ENCODE measurements at regions not wholly inside any gene's neighbourhood (a gene's known extent, or its start where the extent isn't known, plus 50 kb on each side); places are given as distances from the start of the nearest gene placed in this dataset.

DNA sequence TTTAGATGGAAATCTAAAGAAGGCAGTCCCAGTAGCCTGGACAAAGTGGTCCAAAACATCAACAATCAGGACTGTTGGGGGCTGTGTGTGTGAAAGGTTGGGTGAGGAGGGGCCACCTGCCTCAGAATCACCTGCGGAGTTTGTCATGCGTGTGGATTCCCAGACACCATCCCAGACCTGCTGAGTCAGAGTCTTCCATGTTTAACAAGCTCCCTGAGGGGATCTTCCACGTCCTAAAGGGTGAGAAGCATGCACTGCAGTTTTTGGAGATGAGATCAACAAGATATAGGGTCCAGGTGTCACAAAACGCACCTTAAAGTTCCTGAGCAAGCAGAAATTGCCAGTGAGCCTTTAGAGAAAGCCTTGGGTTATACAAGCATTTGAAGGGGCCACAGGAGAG, 207.0 kb upstream of the FAM9B start:
- whole genome bisulfite sequencing (ENCODE audit: insufficient coverage) = 50% methylated on average over 1 of the region's 4 CpGs
- CTCF ChIA-PET = no interaction called here

DNA sequence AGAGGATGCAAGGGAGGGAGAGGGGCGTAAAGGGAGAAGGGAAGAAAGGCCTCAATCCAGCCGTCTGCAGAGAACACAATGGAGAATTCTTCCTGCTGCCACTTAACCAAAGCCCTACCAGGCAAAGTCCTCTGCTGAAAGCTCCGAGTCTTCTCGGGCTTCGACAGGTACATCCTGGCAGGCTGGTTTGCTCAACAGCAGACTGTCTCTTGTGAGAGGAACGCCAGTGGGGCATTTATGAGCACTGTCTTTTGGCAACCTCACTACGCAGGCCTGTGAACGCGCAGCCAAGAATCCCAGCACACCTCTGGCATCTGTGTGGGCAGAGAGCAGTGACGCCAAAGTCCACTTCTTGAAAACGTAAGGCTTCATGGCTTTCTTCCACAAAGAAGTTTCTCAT, 207.5 kb upstream of the FAM9B start:
- no peaks in the 10 kb centered on the region for H3K36me3 ChIP-seq (ENCODE audit: control insufficient read depth in 2 of 2, extremely low read depth in 1 of 2, insufficient read depth in 1 of 2, low read length in 1 of 2)
- H3K27me3 Mint-ChIP-seq = no peaks in the 10 kb centered on the region
- H3K4me3 ChIP-seq (ENCODE audit: control insufficient read depth in 1 of 2, extremely low read depth in 1 of 2, low read length in 1 of 2) = no peak overlapping the region
- ChIA-PET POLR2A (no interaction called here), CTCF (no interaction called here)
- H3K4me1 Mint-ChIP-seq = no peaks in the 10 kb centered on the region
- H3K27ac ChIP-seq (ENCODE audit: low read length) = no peak overlapping the region
- no CpG with 5 or more reads among the region's 11 CpGs for WGBS (ENCODE audit: insufficient coverage)
- H3K4me1 ChIP-seq (ENCODE audit: control insufficient read depth in 1 of 2, extremely low read depth in 1 of 2, insufficient read depth in 2 of 2, low read length in 2 of 2) = no peaks in the 10 kb centered on the region
- H3K27ac Mint-ChIP-seq = no peak overlapping the region
- no peak overlapping the region for H3K4me3 Mint-ChIP-seq
- DNase-seq (no peak), ATAC-seq (replicated peaks in 1 of 4) (no peak)
- no peaks in the 10 kb centered on the region for H3K9me3 Mint-ChIP-seq
- no peaks in the 10 kb centered on the region for H3K36me3 Mint-ChIP-seq
- no peaks in the 10 kb centered on the region for H3K27me3 ChIP-seq (replicated peaks in 1 of 2; ENCODE audit: control insufficient read depth in 2 of 2, extremely low read depth in 1 of 2, insufficient read depth in 2 of 2, low read length in 1 of 2)
- H3K9me3 ChIP-seq = no peaks in the 10 kb centered on the region

More for the DNA sequence above, 207.0 kb upstream of the FAM9B start:
- Mint-ChIP-seq H3K27ac (no peak overlapping the region), H3K27me3 (no peaks in the 10 kb centered on the region), H3K36me3 (no peaks in the 10 kb centered on the region), H3K4me3 (no peak overlapping the region), H3K9me3 (no peaks in the 10 kb centered on the region), H3K4me1 (no peaks in the 10 kb centered on the region)
- no peak overlapping the region for H3K4me3 ChIP-seq (ENCODE audit: control insufficient read depth in 1 of 2, extremely low read depth in 1 of 2, low read length in 1 of 2)
- ATAC-seq (replicated peaks in 1 of 4) = no peak
- no peak overlapping the region for H3K27ac ChIP-seq (ENCODE audit: low read length)
- H3K4me1 ChIP-seq (ENCODE audit: control insufficient read depth in 1 of 2, extremely low read depth in 1 of 2, insufficient read depth in 2 of 2, low read length in 2 of 2) = no peaks in the 10 kb centered on the region
- H3K36me3 ChIP-seq (ENCODE audit: control insufficient read depth in 2 of 2, extremely low read depth in 1 of 2, insufficient read depth in 1 of 2, low read length in 1 of 2) = no peaks in the 10 kb centered on the region
- no peaks in the 10 kb centered on the region for H3K9me3 ChIP-seq
- no peak for DNase-seq
- POLR2A ChIA-PET = no interaction called here
- no peaks in the 10 kb centered on the region for H3K27me3 ChIP-seq (replicated peaks in 1 of 2; ENCODE audit: control insufficient read depth in 2 of 2, extremely low read depth in 1 of 2, insufficient read depth in 2 of 2, low read length in 1 of 2)

DNA sequence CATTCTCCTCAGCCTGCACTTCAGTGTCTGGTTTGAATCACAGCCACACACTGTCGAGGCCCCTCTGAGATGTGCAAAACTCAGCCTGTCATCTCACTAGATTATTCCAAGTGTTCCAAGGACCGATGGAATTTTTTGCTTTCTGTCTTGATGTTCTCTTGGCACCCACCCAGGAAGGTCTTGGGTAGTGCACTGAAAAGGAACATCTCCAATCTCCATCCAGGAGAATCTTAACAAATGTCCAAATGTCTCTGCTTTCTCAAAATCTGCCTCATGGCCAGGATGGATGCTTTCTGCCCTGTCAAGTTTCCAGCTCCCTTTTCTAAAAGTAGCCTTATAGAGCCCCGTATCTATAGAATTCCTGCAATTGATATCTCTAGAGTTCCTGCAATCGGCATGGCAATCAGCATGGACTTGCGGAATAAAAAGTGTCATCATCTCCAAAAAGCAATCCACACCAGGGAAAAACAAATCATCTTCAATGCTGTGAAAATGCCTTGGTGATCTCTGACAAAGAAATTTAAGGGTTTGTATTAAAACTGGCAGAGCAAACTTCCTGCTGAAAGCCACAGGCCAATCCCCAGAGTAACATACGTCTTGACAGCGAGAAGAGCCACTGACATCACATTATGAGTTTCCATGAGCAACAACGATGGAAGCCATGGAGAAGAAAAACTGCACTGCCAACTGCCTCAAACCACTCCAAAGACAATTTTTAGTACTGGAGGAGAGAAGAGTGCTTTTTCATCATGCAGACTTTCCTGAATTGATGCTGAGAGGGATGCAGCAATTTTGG, 215.3 kb upstream of the FAM9B start:
- Histone ChIP-seq H3K27ac (ENCODE audit: low read length) (no peak overlapping the region), H3K4me3 (ENCODE audit: control insufficient read depth in 1 of 2, extremely low read depth in 1 of 2, low read length in 1 of 2) (no peak overlapping the region), H3K4me1 (ENCODE audit: control insufficient read depth in 1 of 2, extremely low read depth in 1 of 2, insufficient read depth in 2 of 2, low read length in 2 of 2) (no peaks in the 10 kb centered on the region), H3K9me3 (no peaks in the 10 kb centered on the region), H3K27me3 (replicated peaks in 1 of 2; ENCODE audit: control insufficient read depth in 2 of 2, extremely low read depth in 1 of 2, insufficient read depth in 2 of 2, low read length in 1 of 2) (no peaks in the 10 kb centered on the region), H3K36me3 (ENCODE audit: control insufficient read depth in 2 of 2, extremely low read depth in 1 of 2, insufficient read depth in 1 of 2, low read length in 1 of 2) (no peaks in the 10 kb centered on the region)
- no peak overlapping the region for H3K27ac Mint-ChIP-seq
- H3K36me3 Mint-ChIP-seq = no peaks in the 10 kb centered on the region
- no peak overlapping the region for H3K4me3 Mint-ChIP-seq
- DNase-seq (no peak), ATAC-seq (replicated peaks in 1 of 4) (no peak)
- POLR2A ChIA-PET = no interaction called here
- peaks cover 0 to 8% (median 4%) of the 10 kb centered on the region in 3 donors for H3K4me1 Mint-ChIP-seq
- CTCF ChIA-PET = no interaction called here
- H3K27me3 Mint-ChIP-seq = no peaks in the 10 kb centered on the region
- WGBS (ENCODE audit: insufficient coverage) = no CpG with 5 or more reads among the region's 8 CpGs
- no peaks in the 10 kb centered on the region for H3K9me3 Mint-ChIP-seq

DNA sequence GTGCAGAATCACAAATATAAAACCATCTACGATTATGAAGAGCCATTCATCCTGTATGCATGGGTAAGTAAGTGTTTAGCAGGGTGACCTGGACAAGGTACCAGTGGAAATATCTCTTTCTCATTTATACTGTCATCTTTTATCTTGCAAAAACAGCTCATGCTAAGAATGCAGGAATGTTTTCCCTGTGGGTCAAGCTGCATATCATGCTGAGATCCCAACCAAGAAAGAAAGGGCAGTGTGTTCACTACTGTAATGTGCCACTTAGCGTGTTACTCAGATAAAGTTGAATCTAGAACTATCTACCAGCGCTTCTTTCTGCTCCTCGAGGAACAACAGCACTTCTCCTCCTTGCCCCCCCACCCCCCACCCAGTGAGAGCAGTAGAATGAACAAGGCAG, 212.7 kb upstream of the TBL1X start:
- H3K4me3 ChIP-seq (ENCODE audit: control insufficient read depth in 1 of 2, extremely low read depth in 1 of 2, low read length in 1 of 2) = no peak overlapping the region
- no peaks in the 10 kb centered on the region for H3K9me3 Mint-ChIP-seq
- no peaks in the 10 kb centered on the region for H3K4me1 ChIP-seq (ENCODE audit: control insufficient read depth in 1 of 2, extremely low read depth in 1 of 2, insufficient read depth in 2 of 2, low read length in 2 of 2)
- CTCF ChIA-PET = interaction anchor here in 1 of 2 donors (0.6 kb wide), 1 partner anchor 61 kb away, joined by 4 read pairs; no protein-coding TSS in a partner anchor
- no peaks in the 10 kb centered on the region for H3K27me3 ChIP-seq (replicated peaks in 1 of 2; ENCODE audit: control insufficient read depth in 2 of 2, extremely low read depth in 1 of 2, insufficient read depth in 2 of 2, low read length in 1 of 2)
- no peak for ATAC-seq (replicated peaks in 1 of 4)
- no peaks in the 10 kb centered on the region for H3K27me3 Mint-ChIP-seq
- no peak for DNase-seq
- no peak overlapping the region for H3K27ac Mint-ChIP-seq
- no peaks in the 10 kb centered on the region for H3K36me3 ChIP-seq (ENCODE audit: control insufficient read depth in 2 of 2, extremely low read depth in 1 of 2, insufficient read depth in 1 of 2, low read length in 1 of 2)
- H3K9me3 ChIP-seq = no peaks in the 10 kb centered on the region
- H3K27ac ChIP-seq (ENCODE audit: low read length) = no peak overlapping the region
- POLR2A ChIA-PET = no interaction called here
- WGBS (ENCODE audit: insufficient coverage) = no CpG with 5 or more reads among the region's 4 CpGs
- no peaks in the 10 kb centered on the region for H3K36me3 Mint-ChIP-seq
- H3K4me1 Mint-ChIP-seq = peaks cover 0 to 8% (median 4%) of the 10 kb centered on the region in 3 donors
- no peak overlapping the region for H3K4me3 Mint-ChIP-seq

DNA sequence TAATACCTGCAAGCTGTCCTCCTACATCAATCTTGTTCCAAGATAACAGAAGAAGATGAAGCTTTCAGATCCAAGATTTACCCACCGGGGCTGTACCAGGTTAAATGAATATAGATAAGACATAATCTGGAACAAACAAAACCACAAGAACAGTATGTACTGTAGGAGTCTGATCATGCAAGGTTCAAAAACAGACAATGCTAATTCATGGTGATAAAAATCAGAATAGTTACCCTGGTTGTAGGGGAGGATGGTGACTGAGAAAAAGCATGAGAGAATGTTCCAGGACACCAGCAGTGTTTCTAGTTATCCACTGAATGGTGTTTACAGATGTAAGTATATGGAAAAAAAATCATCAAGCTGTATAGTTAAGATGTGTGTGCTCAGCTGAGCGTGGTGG, 211.6 kb upstream of the TBL1X start:
- H3K27me3 ChIP-seq (replicated peaks in 1 of 2; ENCODE audit: control insufficient read depth in 2 of 2, extremely low read depth in 1 of 2, insufficient read depth in 2 of 2, low read length in 1 of 2) = no peaks in the 10 kb centered on the region
- H3K27ac ChIP-seq (ENCODE audit: low read length) = no peak overlapping the region
- H3K9me3 ChIP-seq = no peaks in the 10 kb centered on the region
- H3K9me3 Mint-ChIP-seq = no peaks in the 10 kb centered on the region
- H3K36me3 ChIP-seq (ENCODE audit: control insufficient read depth in 2 of 2, extremely low read depth in 1 of 2, insufficient read depth in 1 of 2, low read length in 1 of 2) = no peaks in the 10 kb centered on the region
- ATAC-seq (replicated peaks in 1 of 4) (no peak), DNase-seq (no peak)
- WGBS (ENCODE audit: insufficient coverage) = no CpG with 5 or more reads among the region's 2 CpGs
- peaks cover 0 to 8% (median 4%) of the 10 kb centered on the region in 3 donors for H3K4me1 Mint-ChIP-seq
- H3K4me1 ChIP-seq (ENCODE audit: control insufficient read depth in 1 of 2, extremely low read depth in 1 of 2, insufficient read depth in 2 of 2, low read length in 2 of 2) = no peaks in the 10 kb centered on the region
- no peaks in the 10 kb centered on the region for H3K36me3 Mint-ChIP-seq
- no peak overlapping the region for H3K4me3 Mint-ChIP-seq
- H3K4me3 ChIP-seq (ENCODE audit: control insufficient read depth in 1 of 2, extremely low read depth in 1 of 2, low read length in 1 of 2) = no peak overlapping the region
- POLR2A ChIA-PET = no interaction called here
- H3K27me3 Mint-ChIP-seq = no peaks in the 10 kb centered on the region
- CTCF ChIA-PET = interaction anchor here in 1 of 2 donors (0.6 kb wide), 1 partner anchor 86 kb away, joined by 7 read pairs; no protein-coding TSS in a partner anchor
- H3K27ac Mint-ChIP-seq = no peak overlapping the region

DNA sequence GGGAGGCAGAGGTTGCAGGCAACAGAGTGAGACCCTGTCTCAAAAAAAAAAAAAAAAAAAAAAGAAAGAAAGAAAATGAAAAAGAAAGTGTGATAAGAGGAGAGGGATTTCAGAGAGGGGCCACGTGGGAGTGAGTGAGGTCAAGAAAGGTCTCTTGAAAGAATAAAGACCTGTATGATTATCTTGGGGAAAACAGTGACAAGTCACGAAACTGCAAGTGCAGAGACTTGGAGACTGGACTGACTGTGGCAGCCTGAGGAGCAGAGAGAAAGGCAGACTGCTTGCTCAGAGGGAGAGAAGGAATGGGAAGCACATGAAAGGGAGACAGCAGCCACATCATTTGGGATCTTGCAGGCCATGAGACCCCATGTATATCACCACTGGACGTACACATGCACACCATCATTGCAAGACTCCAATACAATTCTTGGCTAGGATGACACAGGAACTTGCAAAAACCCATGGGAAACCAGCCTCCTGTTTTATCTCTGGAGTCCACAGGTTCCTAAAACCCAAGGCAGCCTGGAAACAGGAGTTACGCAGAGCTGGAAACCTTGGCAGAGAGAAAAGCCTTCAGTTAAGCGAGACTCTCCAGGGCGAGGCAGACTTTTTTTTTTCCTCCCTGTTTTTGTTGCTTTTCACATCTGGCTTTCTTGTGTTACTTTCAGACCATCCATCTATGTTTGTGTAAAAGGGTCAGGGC, 207.0 kb upstream of the TBL1X start:
- Mint-ChIP-seq H3K27me3 (no peaks in the 10 kb centered on the region), H3K36me3 (no peaks in the 10 kb centered on the region), H3K4me3 (no peak overlapping the region), H3K4me1 (peaks cover 0 to 2% (median 0%) of the 10 kb centered on the region in 3 donors), H3K9me3 (peaks cover 4 to 7% (median 5%) of the 10 kb centered on the region in 3 donors), H3K27ac (no peak overlapping the region)
- DNase-seq (no peak), ATAC-seq (replicated peaks in 1 of 4) (no peak)
- WGBS (ENCODE audit: insufficient coverage) = 22% methylated on average over 1 of the region's 6 CpGs
- Histone ChIP-seq H3K36me3 (ENCODE audit: control insufficient read depth in 2 of 2, extremely low read depth in 1 of 2, insufficient read depth in 1 of 2, low read length in 1 of 2) (no peaks in the 10 kb centered on the region), H3K27ac (ENCODE audit: low read length) (no peak overlapping the region), H3K9me3 (no peaks in the 10 kb centered on the region), H3K4me3 (ENCODE audit: control insufficient read depth in 1 of 2, extremely low read depth in 1 of 2, low read length in 1 of 2) (no peak overlapping the region), H3K27me3 (replicated peaks in 1 of 2; ENCODE audit: control insufficient read depth in 2 of 2, extremely low read depth in 1 of 2, insufficient read depth in 2 of 2, low read length in 1 of 2) (no peaks in the 10 kb centered on the region), H3K4me1 (ENCODE audit: control insufficient read depth in 1 of 2, extremely low read depth in 1 of 2, insufficient read depth in 2 of 2, low read length in 2 of 2) (no peaks in the 10 kb centered on the region)
- ChIA-PET POLR2A (no interaction called here), CTCF (interaction anchor here in 1 of 2 donors (0.6 kb wide), 1 partner anchor 85 kb away, joined by 4 read pairs; no protein-coding TSS in a partner anchor)
